ENCODE measurements at regions not wholly inside any gene's neighbourhood (a gene's known extent, or its start where the extent isn't known, plus 50 kb on each side); places are given as distances from the start of the nearest gene placed in this dataset.

GRCh38 chr6:98589536-98589935 is 244.8 kb upstream of the POU3F2 start:
- ATAC-seq (no peak), DNase-seq (no peak)
- H3K27me3 Mint-ChIP-seq, result no peaks in the 10 kb centered on the region
- H3K4me1 Mint-ChIP-seq, result no peaks in the 10 kb centered on the region
- no peak overlapping the region for H3K27ac Mint-ChIP-seq
- H3K9me3 Mint-ChIP-seq, result no peaks in the 10 kb centered on the region
- no peak overlapping the region for H3K4me3 Mint-ChIP-seq

GRCh38 chr6:98590136-98590681 is 244.2 kb upstream of the POU3F2 start:
- ATAC-seq (no peak), DNase-seq (no peak)
- Mint-ChIP-seq H3K27ac (no peak overlapping the region), H3K4me1 (no peaks in the 10 kb centered on the region), H3K4me3 (no peak overlapping the region), H3K9me3 (no peaks in the 10 kb centered on the region), H3K27me3 (no peaks in the 10 kb centered on the region)

- H3K27me3 Mint-ChIP-seq, result no peaks in the 10 kb centered on the region
- no peak for ATAC-seq
- no peaks in the 10 kb centered on the region for H3K9me3 Mint-ChIP-seq
- H3K4me1 Mint-ChIP-seq, result no peaks in the 10 kb centered on the region
- H3K27ac Mint-ChIP-seq, result no peak overlapping the region
- H3K4me3 Mint-ChIP-seq, result no peak overlapping the region
- no peak for DNase-seq
Measured at GRCh38 chr6:98590997-98591396, 243.4 kb upstream of the POU3F2 start.

GRCh38 chr6:98593676-98594075 is 240.7 kb upstream of the POU3F2 start:
- Mint-ChIP-seq H3K27ac (no peak overlapping the region), H3K27me3 (no peaks in the 10 kb centered on the region), H3K4me3 (no peak overlapping the region), H3K9me3 (no peaks in the 10 kb centered on the region), H3K4me1 (no peaks in the 10 kb centered on the region)
- DNase-seq (no peak), ATAC-seq (no peak)

- no peak for DNase-seq
- Mint-ChIP-seq H3K4me3 (no peak overlapping the region), H3K4me1 (no peaks in the 10 kb centered on the region), H3K27ac (no peak overlapping the region), H3K9me3 (no peaks in the 10 kb centered on the region), H3K27me3 (no peaks in the 10 kb centered on the region)
- no peak for ATAC-seq
Measured at GRCh38 chr6:98601716-98602115, 232.7 kb upstream of the POU3F2 start.

GRCh38 chr6:98605705-98606104 is 228.7 kb upstream of the POU3F2 start:
- H3K27ac Mint-ChIP-seq, result no peak overlapping the region
- ATAC-seq (no peak), DNase-seq (no peak)
- H3K4me1 Mint-ChIP-seq, result no peaks in the 10 kb centered on the region
- no peaks in the 10 kb centered on the region for H3K27me3 Mint-ChIP-seq
- H3K9me3 Mint-ChIP-seq, result no peaks in the 10 kb centered on the region
- H3K4me3 Mint-ChIP-seq, result no peak overlapping the region

- Mint-ChIP-seq H3K4me1 (no peaks in the 10 kb centered on the region), H3K27ac (no peak overlapping the region), H3K4me3 (no peak overlapping the region), H3K27me3 (no peaks in the 10 kb centered on the region), H3K9me3 (peaks cover 4 to 11% of the 10 kb centered on the region in 2 donors)
- ATAC-seq (no peak), DNase-seq (no peak)
Measured at GRCh38 chr6:98627129-98627775, 207.1 kb upstream of the POU3F2 start.

- ATAC-seq (no peak), DNase-seq (no peak)
- Mint-ChIP-seq H3K9me3 (peaks cover 0 to 7% of the 10 kb centered on the region in 2 donors), H3K4me3 (no peak overlapping the region), H3K4me1 (no peaks in the 10 kb centered on the region), H3K27ac (no peak overlapping the region), H3K27me3 (no peaks in the 10 kb centered on the region)
Measured at GRCh38 chr6:98633886-98634285, 200.5 kb upstream of the POU3F2 start.

- no peak for ATAC-seq
- Mint-ChIP-seq H3K27ac (no peak overlapping the region), H3K4me1 (no peaks in the 10 kb centered on the region), H3K9me3 (peaks cover 0 to 7% of the 10 kb centered on the region in 2 donors), H3K27me3 (no peaks in the 10 kb centered on the region), H3K4me3 (no peak overlapping the region)
- no peak for DNase-seq
Measured at GRCh38 chr6:98634569-98634968, 199.8 kb upstream of the POU3F2 start.

GRCh38 chr6:98635191-98635590 is 199.2 kb upstream of the POU3F2 start:
- Mint-ChIP-seq H3K27ac (no peak overlapping the region), H3K9me3 (peaks cover 0 to 7% of the 10 kb centered on the region in 2 donors), H3K27me3 (no peaks in the 10 kb centered on the region), H3K4me1 (no peaks in the 10 kb centered on the region), H3K4me3 (no peak overlapping the region)
- no peak for DNase-seq
- no peak for ATAC-seq

- no peak overlapping the region for H3K27ac Mint-ChIP-seq
- no peaks in the 10 kb centered on the region for H3K27me3 Mint-ChIP-seq
- H3K9me3 Mint-ChIP-seq, result peaks cover 0 to 3% of the 10 kb centered on the region in 2 donors
- H3K4me3 Mint-ChIP-seq, result no peak overlapping the region
- ATAC-seq, result no peak
- no peak for DNase-seq
- no peaks in the 10 kb centered on the region for H3K4me1 Mint-ChIP-seq
Measured at GRCh38 chr6:98636941-98637340, 197.4 kb upstream of the POU3F2 start.

- no peak overlapping the region for H3K27ac Mint-ChIP-seq
- DNase-seq, result no peak
- no peak overlapping the region for H3K4me3 Mint-ChIP-seq
- H3K27me3 Mint-ChIP-seq, result no peaks in the 10 kb centered on the region
- H3K4me1 Mint-ChIP-seq, result no peaks in the 10 kb centered on the region
- ATAC-seq, result no peak
- peaks cover 0 to 3% of the 10 kb centered on the region in 2 donors for H3K9me3 Mint-ChIP-seq
Measured at GRCh38 chr6:98639089-98639635, 195.2 kb upstream of the POU3F2 start.

GRCh38 chr6:98640366-98640765 is 194.0 kb upstream of the POU3F2 start:
- H3K27ac Mint-ChIP-seq, result no peak overlapping the region
- H3K27me3 Mint-ChIP-seq, result no peaks in the 10 kb centered on the region
- DNase-seq, result no peak
- H3K4me1 Mint-ChIP-seq, result no peaks in the 10 kb centered on the region
- H3K4me3 Mint-ChIP-seq, result no peak overlapping the region
- H3K9me3 Mint-ChIP-seq, result peaks cover 0 to 3% of the 10 kb centered on the region in 2 donors
- no peak for ATAC-seq

- Mint-ChIP-seq H3K27ac (no peak overlapping the region), H3K4me1 (no peaks in the 10 kb centered on the region), H3K27me3 (no peaks in the 10 kb centered on the region), H3K4me3 (no peak overlapping the region), H3K9me3 (no peaks in the 10 kb centered on the region)
- ATAC-seq (no peak), DNase-seq (no peak)
Measured at GRCh38 chr6:98641949-98642719, 192.2 kb upstream of the POU3F2 start.

GRCh38 chr6:98644063-98644462 is 190.3 kb upstream of the POU3F2 start:
- DNase-seq, result no peak
- no peak overlapping the region for H3K4me3 Mint-ChIP-seq
- ATAC-seq, result no peak
- no peaks in the 10 kb centered on the region for H3K4me1 Mint-ChIP-seq
- no peaks in the 10 kb centered on the region for H3K9me3 Mint-ChIP-seq
- H3K27ac Mint-ChIP-seq, result no peak overlapping the region
- H3K27me3 Mint-ChIP-seq, result no peaks in the 10 kb centered on the region

- Mint-ChIP-seq H3K27ac (no peak overlapping the region), H3K9me3 (no peaks in the 10 kb centered on the region), H3K4me3 (no peak overlapping the region), H3K4me1 (no peaks in the 10 kb centered on the region), H3K27me3 (no peaks in the 10 kb centered on the region)
- no peak for ATAC-seq
- no peak for DNase-seq
Measured at GRCh38 chr6:98648211-98648914, 186.0 kb upstream of the POU3F2 start.

Data from stimulated activated naive CD8-positive, alpha-beta T cell treated with anti-CD3 and anti-CD28 coated beads, Interleukin-15, amount 100 ng/mL, for 72 hours (primary cell).